Endothelial cell (in vitro differentiated cells): ENCODE measurements at regions not wholly inside any gene's neighbourhood (a gene's known extent, or its start where the extent isn't known, plus 50 kb on each side); places are given as distances from the start of the nearest gene placed in this dataset.

ENCODE experiments used
- DNase-seq: peaks from one replicate; pipeline ENCODE4 v3.0.0; 2021; ENCODE audit warnings: low spot score
- H3K27ac Mint-ChIP-seq: one replicate; pipeline ENCODE4 v1.8.0; 2021; ENCODE audit warnings: mixed read lengths, inconsistent platforms; ENCODE audit not compliant: unreplicated experiment
- H3K27me3 Mint-ChIP-seq: one replicate; pipeline ENCODE4 v1.8.0; 2021; ENCODE audit warnings: mild to moderate bottlenecking, moderate library complexity, mixed read lengths, inconsistent platforms; ENCODE audit not compliant: unreplicated experiment
- H3K36me3 Mint-ChIP-seq: one replicate; pipeline ENCODE4 v1.8.0; 2021; ENCODE audit warnings: mild to moderate bottlenecking, low read depth, mixed read lengths, inconsistent platforms; ENCODE audit not compliant: unreplicated experiment
- H3K4me1 Mint-ChIP-seq: one replicate; pipeline ENCODE4 v1.8.0; 2021; ENCODE audit warnings: mild to moderate bottlenecking, mixed read lengths, inconsistent platforms; ENCODE audit not compliant: unreplicated experiment
- H3K4me3 Mint-ChIP-seq: one replicate; pipeline ENCODE4 v1.8.0; 2021; ENCODE audit warnings: mild to moderate bottlenecking, mixed read lengths, inconsistent platforms; ENCODE audit not compliant: unreplicated experiment
- H3K9me3 Mint-ChIP-seq: one replicate; pipeline ENCODE4 v1.8.0; 2021; ENCODE audit warnings: mixed read lengths, inconsistent platforms; ENCODE audit not compliant: unreplicated experiment
- TF ChIP-seq, protein P1 (sequence below): fragments of 200-600 bp; sonication (generic); IDR thresholded peaks from one replicate; pipeline ENCODE4 v1.5.0; 2021; ENCODE audit warnings: antibody characterized with exemption; ENCODE audit not compliant: unreplicated experiment

DNA sequence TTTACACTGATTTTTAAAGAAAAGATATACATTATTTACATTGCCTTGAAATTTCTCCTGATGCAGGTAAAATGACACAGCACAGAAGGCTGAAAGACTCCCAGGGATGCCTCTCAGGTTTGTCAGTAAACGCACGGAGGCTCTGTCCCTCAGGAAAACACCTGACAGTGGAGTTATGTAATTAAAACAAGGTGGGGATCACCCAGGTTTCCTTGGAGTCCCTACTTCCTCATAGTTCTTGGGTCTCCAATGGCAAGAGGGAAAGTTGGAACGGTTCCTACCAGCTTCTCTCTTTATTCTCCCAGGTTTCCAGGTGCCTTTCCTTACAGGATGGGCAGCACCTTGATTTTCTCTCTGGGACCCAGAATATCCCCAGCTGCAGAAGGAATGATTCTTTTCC is 654.8 kb downstream of the SLC4A3 start:
- TF ChIP-seq, protein P1, sequence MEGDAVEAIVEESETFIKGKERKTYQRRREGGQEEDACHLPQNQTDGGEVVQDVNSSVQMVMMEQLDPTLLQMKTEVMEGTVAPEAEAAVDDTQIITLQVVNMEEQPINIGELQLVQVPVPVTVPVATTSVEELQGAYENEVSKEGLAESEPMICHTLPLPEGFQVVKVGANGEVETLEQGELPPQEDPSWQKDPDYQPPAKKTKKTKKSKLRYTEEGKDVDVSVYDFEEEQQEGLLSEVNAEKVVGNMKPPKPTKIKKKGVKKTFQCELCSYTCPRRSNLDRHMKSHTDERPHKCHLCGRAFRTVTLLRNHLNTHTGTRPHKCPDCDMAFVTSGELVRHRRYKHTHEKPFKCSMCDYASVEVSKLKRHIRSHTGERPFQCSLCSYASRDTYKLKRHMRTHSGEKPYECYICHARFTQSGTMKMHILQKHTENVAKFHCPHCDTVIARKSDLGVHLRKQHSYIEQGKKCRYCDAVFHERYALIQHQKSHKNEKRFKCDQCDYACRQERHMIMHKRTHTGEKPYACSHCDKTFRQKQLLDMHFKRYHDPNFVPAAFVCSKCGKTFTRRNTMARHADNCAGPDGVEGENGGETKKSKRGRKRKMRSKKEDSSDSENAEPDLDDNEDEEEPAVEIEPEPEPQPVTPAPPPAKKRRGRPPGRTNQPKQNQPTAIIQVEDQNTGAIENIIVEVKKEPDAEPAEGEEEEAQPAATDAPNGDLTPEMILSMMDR = no peak
- Mint-ChIP-seq H3K9me3 (no peaks in the 10 kb centered on the region), H3K27me3 (no peaks in the 10 kb centered on the region), H3K36me3 (no peaks in the 10 kb centered on the region), H3K4me1 (no peaks in the 10 kb centered on the region), H3K27ac (no peak overlapping the region), H3K4me3 (no peak overlapping the region)
- DNase-seq = no peak

DNA sequence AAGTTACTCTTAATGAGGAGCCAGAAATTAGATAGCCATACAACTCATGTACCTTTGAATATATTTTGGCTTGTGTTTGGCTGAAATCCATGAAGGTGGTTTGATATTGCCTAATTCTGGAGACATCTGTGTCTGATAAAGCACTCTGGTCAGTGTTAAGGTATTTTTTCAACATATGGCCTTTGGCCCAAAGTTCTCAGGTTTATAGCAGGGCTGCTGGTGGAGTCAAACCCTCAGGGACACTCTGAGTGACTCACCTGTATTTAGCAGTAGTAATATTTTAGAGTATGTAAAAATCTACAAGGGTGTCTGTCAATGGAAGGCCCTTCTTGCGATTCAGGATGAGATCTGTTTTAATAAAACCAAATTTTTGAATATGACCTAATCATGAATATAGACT is 666.5 kb downstream of the SLC4A3 start:
- TF ChIP-seq, protein P1 = no peak
- no peaks in the 10 kb centered on the region for H3K9me3 Mint-ChIP-seq
- H3K4me3 Mint-ChIP-seq = no peak overlapping the region
- H3K27ac Mint-ChIP-seq = no peak overlapping the region
- H3K27me3 Mint-ChIP-seq = no peaks in the 10 kb centered on the region
- H3K4me1 Mint-ChIP-seq = peaks cover 6% of the 10 kb centered on the region
- no peaks in the 10 kb centered on the region for H3K36me3 Mint-ChIP-seq
- DNase-seq = no peak

DNA sequence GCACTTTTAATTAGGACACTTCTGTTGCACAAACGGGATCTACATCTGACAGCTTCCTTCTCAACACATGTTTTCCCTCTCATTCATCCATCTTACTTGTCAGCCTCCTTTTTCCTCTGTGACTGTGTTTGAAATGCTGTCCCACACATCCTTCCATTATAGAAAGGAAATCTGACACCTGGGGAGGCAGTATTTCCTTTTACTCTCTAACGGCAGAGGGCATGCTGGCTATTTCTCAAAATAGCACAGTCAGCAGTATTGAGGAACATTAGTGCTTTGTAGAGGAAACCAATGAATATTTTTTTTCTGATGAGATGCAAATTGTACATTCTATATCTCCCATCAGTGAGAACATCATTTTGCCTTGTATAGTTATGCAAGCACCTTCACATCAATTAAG is 668.7 kb downstream of the SLC4A3 start:
- H3K36me3 Mint-ChIP-seq = no peaks in the 10 kb centered on the region
- no peak overlapping the region for H3K4me3 Mint-ChIP-seq
- H3K4me1 Mint-ChIP-seq = peaks cover 6% of the 10 kb centered on the region
- TF ChIP-seq, protein P1 = no peak
- DNase-seq = no peak
- no peaks in the 10 kb centered on the region for H3K9me3 Mint-ChIP-seq
- H3K27me3 Mint-ChIP-seq = no peaks in the 10 kb centered on the region
- no peak overlapping the region for H3K27ac Mint-ChIP-seq

DNA sequence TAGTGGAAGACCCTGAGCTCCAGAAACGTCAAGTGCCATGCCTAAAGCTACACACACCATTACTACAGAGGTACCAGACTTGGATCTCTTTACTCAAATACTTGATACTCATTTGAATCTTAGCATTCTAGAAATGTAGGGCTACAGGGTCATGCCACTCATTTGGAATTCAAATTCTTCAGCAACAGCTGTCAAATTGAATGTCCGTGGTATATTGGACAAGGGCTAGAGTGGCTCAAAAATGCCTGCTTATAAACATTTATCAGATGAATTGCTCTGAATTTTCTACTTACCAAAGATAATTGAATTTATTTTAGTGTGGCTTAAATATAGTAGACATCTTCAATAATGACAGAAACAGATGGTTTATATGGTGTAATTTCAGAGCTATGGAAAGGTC is 669.7 kb downstream of the SLC4A3 start:
- no peaks in the 10 kb centered on the region for H3K9me3 Mint-ChIP-seq
- H3K4me3 Mint-ChIP-seq = no peak overlapping the region
- DNase-seq = no peak
- TF ChIP-seq, protein P1 = no peak
- peaks cover 6% of the 10 kb centered on the region for H3K4me1 Mint-ChIP-seq
- H3K36me3 Mint-ChIP-seq = no peaks in the 10 kb centered on the region
- no peaks in the 10 kb centered on the region for H3K27me3 Mint-ChIP-seq
- H3K27ac Mint-ChIP-seq = no peak overlapping the region

DNA sequence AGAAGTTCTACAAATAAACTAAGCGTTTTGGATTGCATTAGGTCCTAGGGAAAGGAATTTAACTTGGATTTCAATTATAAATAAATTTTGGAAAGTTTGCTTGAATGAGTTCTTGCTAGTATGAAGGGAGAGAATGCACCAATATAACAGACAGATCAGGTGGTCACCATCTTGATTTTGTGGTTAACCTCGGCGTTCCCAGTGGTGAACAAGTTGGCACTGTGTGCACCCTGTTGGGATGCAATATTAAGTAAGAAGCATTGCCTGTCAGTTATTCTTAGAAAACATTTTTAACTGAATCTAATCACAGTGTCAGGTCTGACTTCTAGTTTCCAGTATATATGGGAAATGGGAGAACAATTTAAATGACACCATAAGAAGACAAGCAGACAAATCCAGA is 673.4 kb downstream of the SLC4A3 start:
- TF ChIP-seq, protein P1 = no peak
- Mint-ChIP-seq H3K27me3 (no peaks in the 10 kb centered on the region), H3K4me1 (peaks cover 13% of the 10 kb centered on the region)

More for the DNA sequence above, 673.4 kb downstream of the SLC4A3 start:
- DNase-seq = no peak
- Mint-ChIP-seq H3K9me3 (no peaks in the 10 kb centered on the region), H3K36me3 (no peaks in the 10 kb centered on the region), H3K4me3 (no peak overlapping the region), H3K27ac (no peak overlapping the region)
